ENCODE measurements at regions not wholly inside any gene's neighbourhood (a gene's known extent, or its start where the extent isn't known, plus 50 kb on each side); places are given as distances from the start of the nearest gene placed in this dataset.
"Not testable (repeated sequence)": the region's sequence is repeated elsewhere in the genome, so short reads cannot be mapped to it uniquely, and the experiment has no call there.

GRCh38 chr4:12071316-12071715 lies 642.6 kb upstream of the HS3ST1 start:
- no peaks in the 10 kb centered on the region for H3K27me3 Mint-ChIP-seq
- no peaks in the 10 kb centered on the region for H3K36me3 Mint-ChIP-seq
- no peak for DNase-seq (ENCODE audit: low spot score)
- no peak overlapping the region for H3K4me3 Mint-ChIP-seq
- H3K9me3 Mint-ChIP-seq = peaks cover 14% of the 10 kb centered on the region
- no peaks in the 10 kb centered on the region for H3K4me1 Mint-ChIP-seq (ENCODE audit: low read depth in 2 of 2)
- no peak for ATAC-seq
- no peak overlapping the region for H3K27ac Mint-ChIP-seq

GRCh38 chr4:12053966-12054365 lies 625.3 kb upstream of the HS3ST1 start:
- Mint-ChIP-seq H3K36me3 (no peaks in the 10 kb centered on the region), H3K27ac (no peak overlapping the region), H3K4me3 (no peak overlapping the region), H3K4me1 (ENCODE audit: low read depth in 2 of 2) (no peaks in the 10 kb centered on the region), H3K27me3 (no peaks in the 10 kb centered on the region), H3K9me3 (peaks cover 19% of the 10 kb centered on the region)
- no peak for DNase-seq (ENCODE audit: low spot score)
- no peak for ATAC-seq

GRCh38 chr4:12053556-12053955 lies 624.9 kb upstream of the HS3ST1 start:
- Mint-ChIP-seq H3K4me3 (no peak overlapping the region), H3K9me3 (peaks cover 19% of the 10 kb centered on the region), H3K27ac (no peak overlapping the region), H3K4me1 (ENCODE audit: low read depth in 2 of 2) (no peaks in the 10 kb centered on the region), H3K36me3 (no peaks in the 10 kb centered on the region), H3K27me3 (no peaks in the 10 kb centered on the region)
- DNase-seq (ENCODE audit: low spot score) (no peak), ATAC-seq (no peak)

GRCh38 chr4:12050357-12050756 lies 621.7 kb upstream of the HS3ST1 start:
- H3K9me3 Mint-ChIP-seq = peaks cover 11% of the 10 kb centered on the region
- H3K4me3 Mint-ChIP-seq = no peak overlapping the region
- H3K36me3 Mint-ChIP-seq = no peaks in the 10 kb centered on the region
- no peaks in the 10 kb centered on the region for H3K27me3 Mint-ChIP-seq
- ATAC-seq = no peak
- no peak overlapping the region for H3K27ac Mint-ChIP-seq
- no peak for DNase-seq (ENCODE audit: low spot score)
- no peaks in the 10 kb centered on the region for H3K4me1 Mint-ChIP-seq (ENCODE audit: low read depth in 2 of 2)

GRCh38 chr4:12042818-12043217 lies 614.1 kb upstream of the HS3ST1 start:
- Mint-ChIP-seq H3K27me3 (no peaks in the 10 kb centered on the region), H3K27ac (no peak overlapping the region), H3K4me1 (ENCODE audit: low read depth in 2 of 2) (no peaks in the 10 kb centered on the region), H3K36me3 (no peaks in the 10 kb centered on the region), H3K9me3 (peaks cover 8% of the 10 kb centered on the region), H3K4me3 (no peak overlapping the region)
- DNase-seq (ENCODE audit: low spot score) (no peak), ATAC-seq (no peak)

- Mint-ChIP-seq H3K27ac (no peak overlapping the region), H3K36me3 (no peaks in the 10 kb centered on the region), H3K4me1 (ENCODE audit: low read depth in 2 of 2) (no peaks in the 10 kb centered on the region), H3K4me3 (no peak overlapping the region), H3K27me3 (no peaks in the 10 kb centered on the region), H3K9me3 (peaks cover 8% of the 10 kb centered on the region)
- ATAC-seq (no peak), DNase-seq (ENCODE audit: low spot score) (no peak)
Measured at GRCh38 chr4:12041828-12042227, 613.1 kb upstream of the HS3ST1 start.

DNA sequence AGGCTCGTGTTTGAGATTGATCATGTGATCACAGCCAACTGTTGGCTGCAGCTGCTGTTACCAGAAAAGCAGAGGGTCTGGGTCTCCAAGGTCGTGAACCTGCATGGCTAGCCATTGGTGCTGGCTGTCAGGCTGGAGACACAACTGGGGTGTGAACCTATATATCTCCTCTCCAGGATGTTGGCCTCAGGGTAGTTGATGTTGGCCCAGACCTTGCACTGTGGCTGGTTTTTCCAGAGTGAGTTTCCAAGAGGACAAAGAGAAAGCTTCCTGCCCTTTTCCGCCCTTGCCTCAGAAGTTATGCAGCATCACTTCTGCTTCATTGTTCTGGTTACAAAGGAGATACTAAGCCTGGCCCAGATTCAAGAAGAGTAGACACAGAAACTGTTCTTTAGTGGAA lies 607.8 kb upstream of the HS3ST1 start:
- Mint-ChIP-seq H3K27ac (no peak overlapping the region), H3K36me3 (no peaks in the 10 kb centered on the region), H3K9me3 (peaks cover 12% of the 10 kb centered on the region), H3K27me3 (no peaks in the 10 kb centered on the region), H3K4me1 (ENCODE audit: low read depth in 2 of 2) (no peaks in the 10 kb centered on the region), H3K4me3 (no peak overlapping the region)
- ATAC-seq = no peak
- no peak for DNase-seq (ENCODE audit: low spot score)

DNA sequence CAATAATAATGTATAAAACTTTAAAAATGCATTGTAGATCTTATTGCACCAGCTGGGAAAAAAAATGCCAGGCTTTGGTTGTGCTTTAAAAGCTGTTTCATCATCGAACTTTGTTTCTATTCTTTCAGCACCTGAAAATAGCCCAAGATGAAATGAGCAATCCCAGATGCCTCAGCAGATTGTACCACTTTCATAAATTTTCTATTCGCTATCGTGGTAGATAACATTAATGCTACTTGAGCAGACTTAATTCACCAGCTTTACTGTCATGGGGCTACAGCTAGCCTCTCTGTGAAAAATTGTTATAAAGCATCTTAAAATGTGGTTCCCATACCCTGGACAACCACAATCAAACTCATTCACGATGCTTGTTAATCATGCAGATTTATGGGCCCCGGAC lies 599.6 kb upstream of the HS3ST1 start:
- Mint-ChIP-seq H3K27me3 (no peaks in the 10 kb centered on the region), H3K4me3 (no peak overlapping the region), H3K9me3 (peaks cover 8% of the 10 kb centered on the region), H3K4me1 (ENCODE audit: low read depth in 2 of 2) (no peaks in the 10 kb centered on the region), H3K27ac (no peak overlapping the region), H3K36me3 (no peaks in the 10 kb centered on the region)
- ATAC-seq (no peak), DNase-seq (ENCODE audit: low spot score) (no peak)

DNA sequence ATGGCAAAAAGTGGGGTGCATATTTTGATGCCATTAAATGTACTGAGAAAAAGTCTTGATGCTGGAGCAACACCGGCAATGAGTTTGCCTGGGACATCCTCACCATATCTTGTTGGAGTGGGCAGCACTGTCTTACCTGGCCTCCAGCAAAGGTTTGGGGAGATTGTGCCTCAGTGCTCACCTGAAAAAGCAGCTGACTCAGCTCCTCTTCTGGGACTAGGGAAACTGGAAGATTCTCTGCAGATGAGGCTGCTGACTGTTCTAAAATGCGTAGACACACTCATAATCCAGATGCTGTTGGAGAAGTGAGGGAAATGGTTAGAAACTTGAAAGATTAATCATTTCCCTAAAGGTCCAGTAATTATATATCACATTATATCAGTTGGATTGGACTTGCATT lies 593.7 kb upstream of the HS3ST1 start:
- Mint-ChIP-seq H3K27me3 (no peaks in the 10 kb centered on the region), H3K4me3 (no peak overlapping the region), H3K27ac (no peak overlapping the region), H3K4me1 (ENCODE audit: low read depth in 2 of 2) (no peaks in the 10 kb centered on the region), H3K36me3 (no peaks in the 10 kb centered on the region), H3K9me3 (peaks cover 13% of the 10 kb centered on the region)
- ATAC-seq (no peak), DNase-seq (ENCODE audit: low spot score) (no peak)

DNA sequence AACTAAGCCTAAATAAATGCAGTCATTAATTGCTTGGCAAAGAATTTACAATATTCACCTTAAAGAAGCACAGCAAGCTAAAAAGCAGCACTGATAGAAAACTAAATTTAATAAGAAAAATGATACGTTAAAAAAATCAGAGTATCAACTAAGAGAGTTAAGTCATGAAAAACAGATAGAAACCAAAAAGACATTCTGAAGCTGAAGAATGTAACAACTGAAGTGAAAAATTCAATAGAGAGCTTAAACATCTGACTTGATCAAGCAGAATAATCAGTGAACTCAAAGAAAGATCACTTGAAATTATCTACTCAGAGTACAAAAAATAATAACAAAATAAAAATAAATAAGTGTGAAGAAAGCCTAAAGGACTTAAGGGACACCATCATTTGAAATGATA lies 588.0 kb upstream of the HS3ST1 start:
- no peak overlapping the region for H3K27ac Mint-ChIP-seq
- ATAC-seq (no peak), DNase-seq (ENCODE audit: low spot score) (no peak)
- no peaks in the 10 kb centered on the region for H3K27me3 Mint-ChIP-seq
- no peaks in the 10 kb centered on the region for H3K4me1 Mint-ChIP-seq (ENCODE audit: low read depth in 2 of 2)
- peaks cover 15% of the 10 kb centered on the region for H3K9me3 Mint-ChIP-seq
- H3K36me3 Mint-ChIP-seq = peaks cover 6% of the 10 kb centered on the region
- H3K4me3 Mint-ChIP-seq = no peak overlapping the region

GRCh38 chr4:12005471-12005870 lies 576.8 kb upstream of the HS3ST1 start:
- no peaks in the 10 kb centered on the region for H3K27me3 Mint-ChIP-seq
- no peaks in the 10 kb centered on the region for H3K36me3 Mint-ChIP-seq
- peaks cover 10% of the 10 kb centered on the region for H3K9me3 Mint-ChIP-seq
- H3K27ac Mint-ChIP-seq = no peak overlapping the region
- H3K4me1 Mint-ChIP-seq (ENCODE audit: low read depth in 2 of 2) = no peaks in the 10 kb centered on the region
- no peak overlapping the region for H3K4me3 Mint-ChIP-seq
- DNase-seq (ENCODE audit: low spot score) = no peak
- ATAC-seq = no peak

DNA sequence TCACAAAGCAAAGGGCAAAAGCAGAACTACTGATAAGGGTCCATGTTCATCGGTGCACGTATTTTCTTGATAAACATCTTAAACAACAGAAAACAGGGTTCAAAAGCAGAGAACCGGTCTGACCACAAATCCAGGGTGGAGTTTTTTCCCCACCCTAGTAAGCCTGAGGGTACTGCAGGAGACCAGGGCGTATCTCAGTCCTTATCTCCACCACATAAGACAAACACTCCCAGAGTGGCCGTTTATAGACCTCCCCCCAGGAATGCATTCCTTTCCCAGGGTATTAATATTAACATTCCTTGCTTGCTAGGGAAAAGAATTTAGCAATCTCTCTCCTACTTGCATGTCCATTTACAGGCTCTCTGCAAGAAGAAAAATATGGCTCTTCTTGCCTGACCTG lies 567.9 kb upstream of the HS3ST1 start:
- peaks cover 11% of the 10 kb centered on the region for H3K9me3 Mint-ChIP-seq
- not testable (repeated sequence) for H3K27me3 Mint-ChIP-seq; H3K27ac Mint-ChIP-seq; H3K4me3 Mint-ChIP-seq; H3K4me1 Mint-ChIP-seq (ENCODE audit: low read depth in 2 of 2); DNase-seq (ENCODE audit: low spot score); H3K36me3 Mint-ChIP-seq; ATAC-seq

DNA sequence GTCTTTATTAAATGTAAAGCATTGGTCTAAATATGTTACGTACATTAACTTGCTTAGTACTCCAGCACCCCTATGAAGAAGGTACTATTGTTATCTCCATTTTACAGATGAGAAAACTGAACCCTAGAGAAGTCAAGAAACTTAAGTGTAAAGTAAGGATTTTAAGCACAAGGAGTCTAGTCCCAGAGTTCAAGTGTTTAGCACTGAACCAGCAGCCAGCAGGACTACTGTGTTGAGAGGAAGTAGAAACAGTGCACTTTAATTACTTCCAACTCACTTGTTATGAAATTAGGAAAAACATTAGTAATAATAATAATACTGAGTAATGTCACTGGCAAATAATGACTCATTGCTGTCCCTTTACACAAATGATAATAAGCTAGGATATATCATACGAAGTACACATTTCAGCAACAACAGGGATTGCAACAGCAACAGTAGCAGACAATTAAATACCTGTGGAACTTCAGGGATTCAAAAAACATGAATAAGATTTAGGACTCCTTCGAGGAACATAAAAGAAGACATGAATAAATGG lies 548.1 kb upstream of the HS3ST1 start:
- H3K36me3 Mint-ChIP-seq = no peaks in the 10 kb centered on the region
- H3K27me3 Mint-ChIP-seq = no peaks in the 10 kb centered on the region

GRCh38 chr4:11973270-11973669 lies 544.6 kb upstream of the HS3ST1 start:
- ATAC-seq = no peak
- Mint-ChIP-seq H3K4me1 (ENCODE audit: low read depth in 2 of 2) (no peaks in the 10 kb centered on the region), H3K27ac (no peak overlapping the region), H3K27me3 (no peaks in the 10 kb centered on the region), H3K36me3 (no peaks in the 10 kb centered on the region), H3K4me3 (no peak overlapping the region), H3K9me3 (peaks cover 2% of the 10 kb centered on the region)
- DNase-seq (ENCODE audit: low spot score) = no peak

More for the DNA sequence above, 548.1 kb upstream of the HS3ST1 start:
- Mint-ChIP-seq H3K4me3 (no peak overlapping the region), H3K27ac (no peak overlapping the region), H3K9me3 (peaks cover 3% of the 10 kb centered on the region), H3K4me1 (ENCODE audit: low read depth in 2 of 2) (no peaks in the 10 kb centered on the region)
- DNase-seq (ENCODE audit: low spot score) (no peak), ATAC-seq (no peak)

DNA sequence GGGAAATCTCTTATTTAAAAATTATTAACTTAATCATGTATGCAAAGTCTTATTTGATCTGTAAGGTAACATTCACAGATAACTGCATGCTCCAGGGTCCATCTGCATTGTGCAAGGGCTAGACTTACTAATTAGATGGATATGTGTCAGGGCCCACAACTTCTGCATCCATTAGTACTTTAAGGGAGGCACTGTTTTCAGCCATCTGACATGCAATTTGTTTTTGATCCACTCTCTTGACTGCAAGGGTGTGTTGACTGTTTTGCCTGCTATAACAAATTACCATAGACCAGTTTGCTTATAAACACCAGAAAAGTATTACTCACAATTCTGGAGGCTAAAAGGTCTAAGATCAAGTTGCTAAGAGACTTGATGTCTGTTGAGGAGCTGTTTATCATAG lies 542.1 kb upstream of the HS3ST1 start:
- no peaks in the 10 kb centered on the region for H3K36me3 Mint-ChIP-seq
- ATAC-seq (no peak), DNase-seq (ENCODE audit: low spot score) (no peak)
- H3K27me3 Mint-ChIP-seq = no peaks in the 10 kb centered on the region
- H3K27ac Mint-ChIP-seq = no peak overlapping the region
- no peaks in the 10 kb centered on the region for H3K4me1 Mint-ChIP-seq (ENCODE audit: low read depth in 2 of 2)
- H3K4me3 Mint-ChIP-seq = no peak overlapping the region
- peaks cover 3% of the 10 kb centered on the region for H3K9me3 Mint-ChIP-seq
